HepG2 (cell line): ENCODE measurements at regions not wholly inside any gene's neighbourhood (a gene's known extent, or its start where the extent isn't known, plus 50 kb on each side); places are given as distances from the start of the nearest gene placed in this dataset.

ENCODE experiments used
- FOXK2 ChIP-seq: fragments of 450-650 bp; IDR thresholded peaks from 2 replicates; pipeline ENCODE4 v1.6.1; 2016
- ISL2 ChIP-seq: sonication (generic); formaldehyde crosslinking; IDR thresholded peaks from 2 replicates; pipeline ENCODE4 v1.5.0; 2020; ENCODE audit warnings: missing genetic modification reagents
- PCBP1 ChIP-seq: fragments of 200-400 bp; formaldehyde crosslinking; IDR thresholded peaks from 2 replicates; pipeline ENCODE4 v1.6.1; 2017; ENCODE audit warnings: mild to moderate bottlenecking, low read depth, low read length, borderline replicate concordance
- POGZ ChIP-seq: sonication (generic); formaldehyde crosslinking; IDR thresholded peaks from 2 replicates; pipeline ENCODE4 v1.4.0; 2020; ENCODE audit warnings: mild to moderate bottlenecking, missing genetic modification reagents
- RFXAP ChIP-seq: sonication (generic); formaldehyde crosslinking; IDR thresholded peaks from 2 replicates; pipeline ENCODE4 v1.4.0; 2020; ENCODE audit warnings: missing genetic modification reagents, borderline replicate concordance
- TARDBP ChIP-seq: sonication (generic); formaldehyde crosslinking; IDR thresholded peaks from 2 replicates; pipeline ENCODE4 v1.8.0; 2022; ENCODE audit warnings: mild to moderate bottlenecking, missing genetic modification reagents
- ZNF430 ChIP-seq: sonication (generic); formaldehyde crosslinking; IDR thresholded peaks from 2 replicates; pipeline ENCODE4 v1.9.0; 2021; ENCODE audit warnings: mild to moderate bottlenecking, missing genetic modification reagents
- ZNF546 ChIP-seq: sonication (generic); formaldehyde crosslinking; conservative IDR thresholded peaks from 2 replicates; pipeline ENCODE4 v1.8.1; 2023; ENCODE audit warnings: mild to moderate bottlenecking, missing genetic modification reagents
- TF ChIP-seq, protein P1 (sequence below): IDR thresholded peaks from 2 replicates; pipeline ENCODE4 v1.6.1; 2016; ENCODE audit warnings: low read depth, control low read depth
- TF ChIP-seq, protein P2 (sequence below): sonication (generic); formaldehyde crosslinking; IDR thresholded peaks from 2 replicates; pipeline ENCODE4 v1.4.0; 2020; ENCODE audit warnings: low read depth, missing genetic modification reagents

DNA sequence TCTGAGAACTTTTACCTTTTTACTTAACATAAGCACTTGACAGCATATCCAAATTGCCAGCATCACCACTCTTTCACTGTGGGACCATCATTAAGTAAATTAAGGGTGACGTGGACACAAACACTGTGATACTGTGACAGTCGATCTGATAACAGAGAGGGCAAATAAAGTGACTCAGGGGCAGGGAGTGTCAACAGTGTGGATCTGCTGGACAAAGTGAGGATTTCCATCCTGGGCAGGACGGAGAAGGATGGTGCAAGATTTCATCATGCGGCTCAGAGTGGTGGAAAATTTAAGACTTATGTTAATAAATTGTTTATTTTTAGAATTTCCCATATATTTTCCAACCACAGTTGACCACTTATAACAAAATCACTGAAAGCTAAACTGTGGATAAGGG lies 60.0 kb upstream of the WDFY2 start (continued):
- peak; percentile 64 for TF ChIP-seq POGZ (CRISPR knock-in tag)
- no peak for TF ChIP-seq FOXK2
- TF ChIP-seq ISL2 (CRISPR knock-in tag) = peak; percentile 76; the same call in 1 of the 2 replicates
- TF ChIP-seq, protein P1, sequence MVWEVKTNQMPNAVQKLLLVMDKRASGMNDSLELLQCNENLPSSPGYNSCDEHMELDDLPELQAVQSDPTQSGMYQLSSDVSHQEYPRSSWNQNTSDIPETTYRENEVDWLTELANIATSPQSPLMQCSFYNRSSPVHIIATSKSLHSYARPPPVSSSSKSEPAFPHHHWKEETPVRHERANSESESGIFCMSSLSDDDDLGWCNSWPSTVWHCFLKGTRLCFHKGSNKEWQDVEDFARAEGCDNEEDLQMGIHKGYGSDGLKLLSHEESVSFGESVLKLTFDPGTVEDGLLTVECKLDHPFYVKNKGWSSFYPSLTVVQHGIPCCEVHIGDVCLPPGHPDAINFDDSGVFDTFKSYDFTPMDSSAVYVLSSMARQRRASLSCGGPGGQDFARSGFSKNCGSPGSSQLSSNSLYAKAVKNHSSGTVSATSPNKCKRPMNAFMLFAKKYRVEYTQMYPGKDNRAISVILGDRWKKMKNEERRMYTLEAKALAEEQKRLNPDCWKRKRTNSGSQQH (CRISPR knock-in tag) = 0 out of 2 replicates have a peak, but pooled peaks have one; percentile 50
- peak; percentile 42; the same call in 1 of the 2 replicates for TF ChIP-seq TARDBP
- TF ChIP-seq ZNF430 (CRISPR knock-in tag) = no peak
- no peak for TF ChIP-seq RFXAP (CRISPR knock-in tag)
- TF ChIP-seq, protein P2, sequence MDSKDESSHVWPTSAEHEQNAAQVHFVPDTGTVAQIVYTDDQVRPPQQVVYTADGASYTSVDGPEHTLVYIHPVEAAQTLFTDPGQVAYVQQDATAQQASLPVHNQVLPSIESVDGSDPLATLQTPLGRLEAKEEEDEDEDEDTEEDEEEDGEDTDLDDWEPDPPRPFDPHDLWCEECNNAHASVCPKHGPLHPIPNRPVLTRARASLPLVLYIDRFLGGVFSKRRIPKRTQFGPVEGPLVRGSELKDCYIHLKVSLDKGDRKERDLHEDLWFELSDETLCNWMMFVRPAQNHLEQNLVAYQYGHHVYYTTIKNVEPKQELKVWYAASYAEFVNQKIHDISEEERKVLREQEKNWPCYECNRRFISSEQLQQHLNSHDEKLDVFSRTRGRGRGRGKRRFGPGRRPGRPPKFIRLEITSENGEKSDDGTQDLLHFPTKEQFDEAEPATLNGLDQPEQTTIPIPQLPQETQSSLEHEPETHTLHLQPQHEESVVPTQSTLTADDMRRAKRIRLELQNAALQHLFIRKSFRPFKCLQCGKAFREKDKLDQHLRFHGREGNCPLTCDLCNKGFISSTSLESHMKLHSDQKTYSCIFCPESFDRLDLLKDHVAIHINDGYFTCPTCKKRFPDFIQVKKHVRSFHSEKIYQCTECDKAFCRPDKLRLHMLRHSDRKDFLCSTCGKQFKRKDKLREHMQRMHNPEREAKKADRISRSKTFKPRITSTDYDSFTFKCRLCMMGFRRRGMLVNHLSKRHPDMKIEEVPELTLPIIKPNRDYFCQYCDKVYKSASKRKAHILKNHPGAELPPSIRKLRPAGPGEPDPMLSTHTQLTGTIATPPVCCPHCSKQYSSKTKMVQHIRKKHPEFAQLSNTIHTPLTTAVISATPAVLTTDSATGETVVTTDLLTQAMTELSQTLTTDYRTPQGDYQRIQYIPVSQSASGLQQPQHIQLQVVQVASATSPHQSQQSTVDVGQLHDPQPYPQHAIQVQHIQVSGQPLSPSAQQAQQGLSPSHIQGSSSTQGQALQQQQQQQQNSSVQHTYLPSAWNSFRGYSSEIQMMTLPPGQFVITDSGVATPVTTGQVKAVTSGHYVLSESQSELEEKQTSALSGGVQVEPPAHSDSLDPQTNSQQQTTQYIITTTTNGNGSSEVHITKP (CRISPR knock-in tag) = no peak
- TF ChIP-seq ZNF546 (CRISPR knock-in tag) = no peak
- no peak for TF ChIP-seq PCBP1
